GM19239 (cell line): ENCODE measurements at regions not wholly inside any gene's neighbourhood (a gene's known extent, or its start where the extent isn't known, plus 50 kb on each side); places are given as distances from the start of the nearest gene placed in this dataset.

Experiments
- DNase-seq: peaks from one replicate; pipeline ENCODE4 v3.0.0; 2011; ENCODE audit warnings: low spot score; ENCODE audit not compliant: insufficient read length
- FAIRE-seq: peaks from 2 replicates; lab custom pipeline; 2011; peaks lifted over from hg19 to GRCh38; lab: Jason Lieb, UNC

GRCh38 chr18:34977838-34978532 is 63.2 kb upstream of the MAPRE2 start:
- FAIRE-seq (peak; percentile 70), DNase-seq (no peak)

- no peak for FAIRE-seq
- DNase-seq: no peak
Observed at GRCh38 chr18:34978533-34978893, 62.7 kb upstream of the MAPRE2 start.

GRCh38 chr18:34978953-34979608 is 62.1 kb upstream of the MAPRE2 start:
- FAIRE-seq: peak; percentile 75
- DNase-seq: no peak

- no peak for FAIRE-seq
- no peak for DNase-seq
Observed at GRCh38 chr18:34981487-34981886, 59.7 kb upstream of the MAPRE2 start.

- no peak for DNase-seq
- FAIRE-seq: no peak
Observed at GRCh38 chr18:34985963-34986362, 55.2 kb upstream of the MAPRE2 start.

GRCh38 chr18:34990597-34990996 is 50.6 kb upstream of the MAPRE2 start:
- no peak for DNase-seq
- FAIRE-seq: no peak

GRCh38 chr18:34991152-34991551 is 50.1 kb upstream of the MAPRE2 start:
- DNase-seq: no peak
- FAIRE-seq: no peak
